Anterior cingulate cortex (tissue), 58 donors: ENCODE measurements at regions not wholly inside any gene's neighbourhood (a gene's known extent, or its start where the extent isn't known, plus 50 kb on each side); places are given as distances from the start of the nearest gene placed in this dataset.

Experiments used
- DNase-seq, 58 donors: peaks; one replicate each; lab custom pipeline; 2025; lab: John Stamatoyannopoulos, UW

GRCh38 chr2:34105006-34105767, 506.1 kb upstream of the FAM98A start:
- no peak for DNase-seq

- no peak for DNase-seq
Observed at GRCh38 chr2:34104601-34105000, 505.5 kb upstream of the FAM98A start.

GRCh38 chr2:34103437-34103836, 504.3 kb upstream of the FAM98A start:
- DNase-seq: no peak

GRCh38 chr2:34102339-34102738, 503.2 kb upstream of the FAM98A start:
- no peak for DNase-seq

- DNase-seq: no peak
Observed at GRCh38 chr2:34099377-34099776, 500.3 kb upstream of the FAM98A start.

GRCh38 chr2:34098256-34098655, 499.2 kb upstream of the FAM98A start:
- DNase-seq: no peak

- peak in 37 of 58 donors; percentile 3 to 73 (median 16) for DNase-seq
Observed at GRCh38 chr2:34096562-34097171, 497.6 kb upstream of the FAM98A start.

GRCh38 chr2:34093790-34094189, 494.7 kb upstream of the FAM98A start:
- DNase-seq: no peak

GRCh38 chr2:34070196-34070595, 471.1 kb upstream of the FAM98A start:
- peak in 9 of 58 donors; percentile 1 to 31 (median 4) for DNase-seq

- DNase-seq: peak in 10 of 58 donors; percentile 1 to 72 (median 4)
Observed at GRCh38 chr2:34069604-34070003, 470.5 kb upstream of the FAM98A start.

GRCh38 chr2:34050413-34050812, 451.3 kb upstream of the FAM98A start:
- no peak for DNase-seq

- no peak for DNase-seq
Observed at GRCh38 chr2:34045101-34045655, 446.1 kb upstream of the FAM98A start.

GRCh38 chr2:34037886-34038285, 438.8 kb upstream of the FAM98A start:
- no peak for DNase-seq

GRCh38 chr2:34037157-34037556, 438.1 kb upstream of the FAM98A start:
- no peak for DNase-seq

- DNase-seq: no peak
Observed at GRCh38 chr2:34031097-34031496, 432.0 kb upstream of the FAM98A start.

GRCh38 chr2:34030273-34030672, 431.2 kb upstream of the FAM98A start:
- DNase-seq: no peak

GRCh38 chr2:34029073-34029472, 430.0 kb upstream of the FAM98A start:
- DNase-seq: no peak

GRCh38 chr2:34025196-34025595, 426.1 kb upstream of the FAM98A start:
- DNase-seq: no peak

- DNase-seq: peak in 50 of 58 donors; percentile 2 to 79 (median 49)
Observed at GRCh38 chr2:34012715-34013302, 413.7 kb upstream of the FAM98A start.

- DNase-seq: no peak
Observed at GRCh38 chr2:34011684-34012083, 412.6 kb upstream of the FAM98A start.

- DNase-seq: no peak
Observed at GRCh38 chr2:34005901-34006300, 406.8 kb upstream of the FAM98A start.
